HG03066 (cell line): ENCODE measurements at regions not wholly inside any gene's neighbourhood (a gene's known extent, or its start where the extent isn't known, plus 50 kb on each side); places are given as distances from the start of the nearest gene placed in this dataset.
"Not testable (repeated sequence)": the region's sequence is repeated elsewhere in the genome, so short reads cannot be mapped to it uniquely, and the experiment has no call there.

Source experiments
- ATAC-seq: cut with Tn5 transposase; IDR thresholded peaks from one replicate; pipeline ENCODE4 v1.9.1; 2021; ENCODE audit warnings: low read depth; ENCODE audit not compliant: unreplicated experiment

GRCh38 chr9:30078195-30078594 is 2306.2 kb upstream of the ACO1 start:
- ATAC-seq, result no peak

GRCh38 chr9:30089428-30089827 is 2295.0 kb upstream of the ACO1 start:
- ATAC-seq, result no peak

DNA sequence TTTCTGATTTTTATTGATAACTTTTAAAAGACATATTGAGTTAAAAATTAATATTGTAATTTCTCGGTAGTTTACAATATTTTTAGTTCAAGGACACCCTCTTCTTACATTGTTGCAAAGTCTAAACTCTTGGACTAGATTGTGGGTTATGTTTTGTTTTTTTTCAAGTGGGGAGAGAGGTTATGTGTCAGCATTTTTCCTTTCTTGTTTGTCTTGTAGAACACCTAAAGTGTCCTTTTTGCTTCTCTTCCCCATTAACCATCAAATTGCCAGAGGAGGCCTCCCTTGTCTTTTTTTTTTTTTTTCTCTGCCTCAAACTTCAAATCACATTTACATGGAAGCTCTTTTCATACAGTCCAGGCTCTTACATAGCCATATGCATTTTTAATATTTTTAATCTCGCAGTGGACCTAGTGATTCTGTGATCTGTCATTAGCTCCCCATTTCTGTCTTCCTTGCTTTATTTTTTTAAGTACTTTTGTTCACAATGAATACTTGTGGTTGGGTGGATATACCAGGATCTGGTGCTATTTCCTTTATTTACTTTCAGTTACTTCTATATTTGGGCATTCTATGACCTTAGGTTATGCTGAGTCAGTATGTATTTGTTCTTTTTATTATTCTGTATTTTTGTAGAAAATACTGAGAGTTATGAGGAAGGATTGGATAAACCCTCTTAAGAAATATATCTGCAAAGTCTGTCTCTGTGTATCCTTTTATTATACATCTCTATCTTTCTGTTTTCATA is 2280.6 kb upstream of the ACO1 start:
- ATAC-seq, result no peak

GRCh38 chr9:30107134-30107533 is 2277.3 kb upstream of the ACO1 start:
- not testable (repeated sequence) for ATAC-seq

- ATAC-seq, result no peak
Measured at GRCh38 chr9:30116673-30117217, 2267.7 kb upstream of the ACO1 start.

DNA sequence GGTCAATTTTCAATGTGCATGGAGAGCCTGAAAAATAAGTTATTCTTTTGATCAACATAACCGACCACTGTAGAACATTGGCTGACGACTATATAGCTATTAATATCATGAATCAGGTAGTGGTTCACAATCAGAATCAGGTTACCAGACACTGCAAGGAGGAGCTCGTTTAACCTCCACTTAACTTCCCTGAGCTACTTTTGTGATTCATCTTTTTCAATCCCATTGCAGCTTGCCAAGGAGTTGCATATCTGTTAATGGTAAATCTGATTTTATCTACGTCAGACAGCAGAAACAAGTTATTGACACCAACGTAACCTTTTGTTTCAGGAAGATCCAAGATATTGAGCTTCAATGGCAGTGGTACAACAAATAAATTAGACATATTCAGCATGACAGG is 2263.8 kb upstream of the ACO1 start:
- no peak for ATAC-seq

DNA sequence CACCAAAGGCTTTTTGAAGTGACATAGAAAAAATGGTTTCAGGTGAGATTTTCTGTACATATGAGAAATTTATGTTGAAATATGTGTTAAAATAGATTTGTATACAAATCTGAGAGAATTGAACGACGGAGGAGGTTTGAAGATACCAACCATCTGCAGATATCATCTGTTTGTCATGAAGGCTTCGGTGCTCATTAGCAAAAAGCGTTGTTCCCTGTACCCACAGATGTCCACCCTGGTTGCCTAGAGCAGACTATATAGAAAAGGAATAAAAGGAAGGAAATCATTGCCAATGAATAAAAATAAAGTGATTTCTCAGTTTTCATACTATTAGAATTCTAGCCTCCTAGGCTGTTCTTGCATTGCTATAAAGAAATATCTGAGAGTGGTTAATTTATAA is 2262.8 kb upstream of the ACO1 start:
- ATAC-seq, result no peak

DNA sequence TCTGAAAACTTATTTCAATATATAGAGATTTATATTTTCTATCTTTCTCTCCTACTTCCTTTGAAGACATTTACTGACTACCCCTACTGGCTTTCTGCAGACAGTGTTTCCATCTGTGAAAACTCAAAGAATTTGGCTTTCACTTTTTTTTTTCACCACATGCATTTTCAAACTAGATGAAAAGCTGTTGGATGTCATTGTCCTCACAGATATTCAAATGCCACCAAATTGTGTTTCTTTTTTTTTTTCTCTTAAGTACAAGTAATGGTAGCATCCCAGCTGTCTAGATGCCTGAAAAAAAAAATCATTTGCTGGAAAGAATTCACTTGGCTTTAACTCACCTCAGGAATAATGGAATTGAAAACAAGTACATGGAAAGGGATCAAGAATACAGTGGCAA is 2258.6 kb upstream of the ACO1 start:
- ATAC-seq, result no peak

DNA sequence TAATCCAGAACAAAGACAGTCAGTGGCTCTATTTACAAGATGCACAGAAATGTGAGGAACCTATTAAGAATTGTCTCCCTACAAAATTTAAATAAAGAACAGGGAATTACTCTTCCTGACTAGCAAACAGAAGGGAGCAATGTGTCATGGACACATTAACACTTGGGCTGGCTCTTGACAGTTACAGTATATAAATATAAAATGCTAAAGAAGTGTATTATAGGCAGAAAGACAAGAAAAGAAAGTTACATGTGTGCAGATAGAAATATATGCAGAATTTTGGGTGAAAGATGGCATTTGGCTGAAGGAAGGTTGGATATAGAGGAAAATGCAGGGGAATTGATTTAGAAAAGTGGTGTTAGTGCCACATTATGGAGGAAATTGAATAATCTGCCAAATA is 2257.1 kb upstream of the ACO1 start:
- ATAC-seq, result no peak

DNA sequence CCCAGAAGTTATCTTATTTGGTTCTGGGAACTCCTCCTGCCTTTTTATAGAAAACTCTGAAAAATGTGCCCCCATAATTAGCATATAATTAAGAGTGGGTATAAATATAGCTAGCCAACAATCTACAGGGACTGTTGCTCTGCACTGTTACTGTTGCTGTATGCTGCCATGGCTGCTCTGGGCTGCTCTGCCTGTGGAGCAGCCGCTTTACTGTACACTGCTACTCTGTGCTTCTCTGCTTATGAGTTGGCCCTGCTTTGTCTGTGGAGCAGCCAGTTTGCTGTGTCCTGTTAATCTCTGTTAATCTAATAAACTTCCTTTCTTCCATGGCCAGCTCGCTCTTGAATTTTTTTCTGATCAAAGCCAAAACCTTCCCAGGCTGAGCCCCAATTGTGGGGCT is 2244.0 kb upstream of the ACO1 start:
- no peak for ATAC-seq

DNA sequence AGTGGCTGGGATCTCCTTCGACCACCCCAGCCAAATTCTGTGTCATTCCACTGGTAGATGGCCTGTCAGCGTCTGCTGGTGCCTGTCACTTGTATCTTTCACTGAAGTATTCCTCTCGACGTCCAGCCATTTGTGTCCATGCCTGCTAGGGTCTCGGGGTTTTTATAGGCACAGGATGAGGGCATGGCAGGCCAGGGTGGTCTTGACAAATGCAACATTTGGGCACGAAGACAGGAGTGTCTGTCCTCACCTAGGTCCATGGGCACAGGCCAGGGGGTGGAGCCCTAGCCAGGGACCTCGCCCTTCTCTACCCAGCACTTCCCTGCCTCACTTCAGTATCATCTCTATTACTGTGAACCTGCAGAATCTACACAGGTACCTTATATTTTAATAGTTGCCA is 2223.9 kb upstream of the ACO1 start:
- ATAC-seq, result no peak

- ATAC-seq, result no peak
Measured at GRCh38 chr9:30172206-30172605, 2212.2 kb upstream of the ACO1 start.

DNA sequence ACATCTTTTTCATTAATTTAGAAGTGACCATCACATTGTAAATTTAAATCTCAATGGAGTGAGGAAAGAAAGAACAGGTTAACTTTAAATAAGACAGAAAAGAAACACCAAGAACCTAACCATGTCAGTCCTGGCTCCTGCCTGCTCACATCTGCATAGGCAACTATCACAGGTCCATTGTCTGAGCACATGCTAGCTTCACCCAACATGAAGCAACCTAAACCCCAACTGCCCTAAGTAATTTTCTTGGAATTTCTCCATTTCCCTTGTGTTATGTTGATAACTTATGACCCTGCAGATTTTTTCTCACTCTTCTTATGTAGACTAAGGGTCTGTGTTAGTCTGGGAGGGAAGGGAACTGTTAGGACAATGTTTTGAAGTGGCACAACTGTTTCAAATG is 2205.8 kb upstream of the ACO1 start:
- no peak for ATAC-seq

- ATAC-seq, result no peak
Measured at GRCh38 chr9:30193421-30193820, 2191.0 kb upstream of the ACO1 start.

DNA sequence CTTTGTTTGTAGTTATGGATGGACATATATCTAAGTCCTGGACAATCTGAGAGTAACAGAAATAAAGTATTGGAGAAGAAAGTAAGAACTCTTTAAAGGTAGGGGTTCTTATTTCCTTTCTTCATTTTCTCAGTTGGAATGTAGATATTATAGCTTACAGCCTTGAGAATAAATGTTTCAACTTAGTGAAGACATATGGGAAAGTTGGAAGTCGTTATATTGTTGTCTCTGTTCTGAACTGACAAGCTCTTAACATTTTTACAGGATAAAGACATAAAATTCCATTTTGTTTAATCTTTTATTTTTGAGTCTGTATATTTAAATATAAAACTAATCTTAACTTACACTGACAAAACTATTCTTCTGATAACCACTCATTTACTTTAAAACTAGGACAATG is 2187.5 kb upstream of the ACO1 start:
- ATAC-seq, result no peak

- no peak for ATAC-seq
Measured at GRCh38 chr9:30197453-30197852, 2187.0 kb upstream of the ACO1 start.

DNA sequence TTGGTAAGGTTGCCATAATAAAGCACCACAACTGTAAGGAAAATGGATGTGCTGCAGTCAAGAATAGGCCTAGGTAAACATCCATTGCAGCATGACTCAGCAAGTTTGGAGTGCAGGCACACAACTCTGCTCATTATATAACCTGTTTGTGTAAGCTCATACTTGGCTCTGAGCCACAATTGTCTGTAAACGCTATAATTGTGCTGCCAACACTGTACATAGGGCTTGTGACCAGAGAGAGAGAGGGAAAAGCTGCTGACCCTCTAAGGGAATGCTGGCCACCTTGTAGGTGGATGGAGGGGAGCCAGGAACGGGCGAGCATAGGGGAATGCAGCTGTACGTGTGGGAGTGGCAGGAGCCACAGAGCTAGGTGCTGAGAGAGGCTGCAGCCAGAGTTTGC is 2186.5 kb upstream of the ACO1 start:
- no peak for ATAC-seq

- no peak for ATAC-seq
Measured at GRCh38 chr9:30198463-30199309, 2185.8 kb upstream of the ACO1 start.

- ATAC-seq, result no peak
Measured at GRCh38 chr9:30201024-30201423, 2183.4 kb upstream of the ACO1 start.

DNA sequence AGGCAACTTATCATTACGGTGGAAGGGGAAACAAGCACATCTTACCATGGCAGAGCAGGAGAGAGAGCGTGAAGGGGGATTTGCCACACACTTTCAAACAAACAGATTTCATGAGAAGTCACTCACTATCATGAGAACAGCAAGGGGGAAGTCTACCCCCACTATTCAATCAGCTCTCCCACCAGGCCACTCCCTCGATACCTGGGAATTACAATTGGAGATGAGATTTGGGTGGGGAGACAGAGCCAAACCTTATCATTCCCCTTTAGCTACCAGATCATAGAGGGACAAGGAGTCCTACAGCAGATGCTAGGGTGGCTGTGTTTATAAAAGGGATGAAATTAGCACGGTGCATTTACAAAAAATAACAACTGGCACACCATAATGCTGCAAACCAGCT is 2149.4 kb upstream of the ACO1 start:
- ATAC-seq, result no peak

- no peak for ATAC-seq
Measured at GRCh38 chr9:30235564-30235963, 2148.9 kb upstream of the ACO1 start.

DNA sequence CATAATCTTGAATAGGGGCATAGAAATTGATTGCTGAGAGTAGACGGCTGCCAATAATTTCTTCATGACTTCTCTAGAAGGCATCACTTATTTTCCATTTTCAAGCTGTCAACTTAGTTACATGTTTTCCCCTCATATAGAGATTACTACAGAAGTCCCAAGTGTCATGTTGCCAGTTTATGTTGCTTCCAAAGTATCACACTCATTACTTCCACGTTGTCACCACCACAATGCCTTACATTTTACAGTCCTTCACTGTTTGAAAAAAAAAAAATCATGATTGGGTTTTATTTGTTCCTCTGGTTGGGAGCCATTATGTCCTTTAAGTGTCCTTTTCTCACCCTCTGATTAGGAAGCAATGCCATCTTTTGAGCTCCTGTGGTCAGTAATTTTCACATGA is 2144.6 kb upstream of the ACO1 start:
- ATAC-seq, result no peak
